Activated CD8-positive, alpha-beta T cell treated with anti-CD3 and anti-CD28 coated beads for 36 hours (primary cell): ENCODE measurements at regions not wholly inside any gene's neighbourhood (a gene's known extent, or its start where the extent isn't known, plus 50 kb on each side); places are given as distances from the start of the nearest gene placed in this dataset.

Experiments used
- ATAC-seq: fragments of 200-7000 bp; cut with Tn5 transposase; one replicate; pipeline ENCODE4 v1.10.0; 2021; ENCODE audit warnings: mild to moderate bottlenecking, moderate library complexity
- CTCF ChIA-PET: fragments of 350-600 bp; sonication (Branson Sonifier 250); formaldehyde crosslinking; loops from one replicate; lab custom pipeline; 2021; ENCODE audit warnings: antibody characterized with exemption; lab: Charles Lee
- POLR2A ChIA-PET: fragments of 350-600 bp; sonication (Branson Sonifier 250); formaldehyde crosslinking; loops from one replicate; lab custom pipeline; 2021; ENCODE audit warnings: antibody characterized with exemption; lab: Charles Lee
- DNase-seq: peaks from one replicate; pipeline ENCODE4 v3.0.0-alpha.2; 2020
- H3K27ac Mint-ChIP-seq: one replicate; pipeline ENCODE4 v1.8.0; 2021; ENCODE audit warnings: mild to moderate bottlenecking, mixed read lengths
- H3K27me3 Mint-ChIP-seq: one replicate; pipeline ENCODE4 v1.8.0; 2021; ENCODE audit warnings: mixed read lengths
- H3K36me3 Mint-ChIP-seq: one replicate; pipeline ENCODE4 v1.8.0; 2021; ENCODE audit warnings: low read depth, mixed read lengths
- H3K4me1 Mint-ChIP-seq: one replicate; pipeline ENCODE4 v1.8.0; 2021; ENCODE audit warnings: low read depth, mixed read lengths
- H3K4me3 Mint-ChIP-seq: one replicate; pipeline ENCODE4 v1.8.0; 2021; ENCODE audit warnings: mild to moderate bottlenecking, moderate library complexity, mixed read lengths
- H3K9me3 Mint-ChIP-seq: one replicate; pipeline ENCODE4 v1.8.0; 2021; ENCODE audit warnings: mixed read lengths
- CTCF ChIP-seq: fragments of 200-600 bp; IDR thresholded peaks from one replicate; pipeline ENCODE4 v1.8.0; 2022; ENCODE audit warnings: antibody characterized with exemption, mild to moderate bottlenecking
- intact Hi-C: fragments of 100-400 bp; cut with micrococcal nuclease; formaldehyde crosslinking; loops from one replicate; pipeline ENCODE4 v1.10.0; 2022

- Mint-ChIP-seq H3K4me1 (peaks cover 16% of the 10 kb centered on the region), H3K27ac (no peak overlapping the region), H3K4me3 (no peak overlapping the region), H3K9me3 (no peaks in the 10 kb centered on the region), H3K36me3 (no peaks in the 10 kb centered on the region), H3K27me3 (no peaks in the 10 kb centered on the region)
- no peak for TF ChIP-seq CTCF
- intact Hi-C loops, result no loop called here
- ChIA-PET CTCF (interaction anchor here (1.0 to 1.6 kb wide), 2 partner anchors 9 to 17 kb away, joined by 3 to 4 read pairs; no protein-coding TSS in a partner anchor), POLR2A (interaction anchor here (0.6 to 2.6 kb wide), 2 partner anchors 11 to 27 kb away, joined by 3 to 9 read pairs; no protein-coding TSS in a partner anchor)
- ATAC-seq, result no peak
- DNase-seq, result no peak
These were observed 70.6 kb upstream of the E2F3 start for GRCh38 chr6:20331042-20331441.

GRCh38 chr6:20331625-20332024 lies 70.1 kb upstream of the E2F3 start:
- Mint-ChIP-seq H3K4me1 (peaks cover 21% of the 10 kb centered on the region), H3K36me3 (no peaks in the 10 kb centered on the region), H3K4me3 (no peak overlapping the region), H3K9me3 (no peaks in the 10 kb centered on the region), H3K27me3 (no peaks in the 10 kb centered on the region), H3K27ac (no peak overlapping the region)
- POLR2A ChIA-PET, result interaction anchor here (0.6 to 2.6 kb wide), 3 partner anchors 11 to 28 kb away, joined by 3 to 9 read pairs (median 3); no protein-coding TSS in a partner anchor
- CTCF ChIA-PET, result interaction anchor here (1.0 to 1.6 kb wide), 2 partner anchors 10 to 17 kb away, joined by 3 to 4 read pairs; no protein-coding TSS in a partner anchor
- no peak for DNase-seq
- ATAC-seq, result no peak
- TF ChIP-seq CTCF, result no peak
- intact Hi-C loops, result no loop called here

GRCh38 chr6:20332441-20333006 lies 69.2 kb upstream of the E2F3 start:
- H3K9me3 Mint-ChIP-seq, result no peaks in the 10 kb centered on the region
- DNase-seq, result no peak
- intact Hi-C loops, result no loop called here
- no peak overlapping the region for H3K27ac Mint-ChIP-seq
- ChIA-PET POLR2A (interaction anchor here (0.6 to 0.7 kb wide), 2 partner anchors 9 to 12 kb away, joined by 3 to 5 read pairs; no protein-coding TSS in a partner anchor), CTCF (interaction anchor here (1.6 kb wide), 1 partner anchor 16 kb away, joined by 3 read pairs; no protein-coding TSS in a partner anchor)
- peaks cover 24% of the 10 kb centered on the region for H3K4me1 Mint-ChIP-seq
- H3K36me3 Mint-ChIP-seq, result no peaks in the 10 kb centered on the region
- no peak overlapping the region for H3K4me3 Mint-ChIP-seq
- TF ChIP-seq CTCF, result no peak
- H3K27me3 Mint-ChIP-seq, result no peaks in the 10 kb centered on the region
- ATAC-seq, result no peak

GRCh38 chr6:20333721-20334269 lies 67.9 kb upstream of the E2F3 start:
- intact Hi-C loops, result no loop called here
- no peaks in the 10 kb centered on the region for H3K27me3 Mint-ChIP-seq
- no peaks in the 10 kb centered on the region for H3K9me3 Mint-ChIP-seq
- no peaks in the 10 kb centered on the region for H3K36me3 Mint-ChIP-seq
- peaks cover 24% of the 10 kb centered on the region for H3K4me1 Mint-ChIP-seq
- no peak overlapping the region for H3K4me3 Mint-ChIP-seq
- ATAC-seq (no peak), DNase-seq (no peak)
- ChIA-PET POLR2A (no interaction called here), CTCF (no interaction called here)
- no peak overlapping the region for H3K27ac Mint-ChIP-seq
- no peak for TF ChIP-seq CTCF

GRCh38 chr6:20334334-20334733 lies 67.3 kb upstream of the E2F3 start:
- Mint-ChIP-seq H3K27ac (no peak overlapping the region), H3K4me3 (no peak overlapping the region), H3K9me3 (no peaks in the 10 kb centered on the region), H3K4me1 (peaks cover 24% of the 10 kb centered on the region), H3K36me3 (no peaks in the 10 kb centered on the region), H3K27me3 (no peaks in the 10 kb centered on the region)
- ATAC-seq, result no peak
- CTCF ChIA-PET, result interaction anchor here (3.0 kb wide), 1 partner anchor 70 kb away, joined by 10 read pairs; no protein-coding TSS in a partner anchor
- POLR2A ChIA-PET, result no interaction called here
- no peak for TF ChIP-seq CTCF
- peak; percentile 16 for DNase-seq
- intact Hi-C loops, result no loop called here
